Neural progenitor cell (in vitro differentiated cells): ENCODE measurements at regions not wholly inside any gene's neighbourhood (a gene's known extent, or its start where the extent isn't known, plus 50 kb on each side); places are given as distances from the start of the nearest gene placed in this dataset.

Experiments
- DNase-seq: peaks from one replicate; pipeline ENCODE4 v3.0.0-alpha.2; 2016; ENCODE audit warnings: low spot score
- H2AFZ ChIP-seq: fragments of 200-600 bp; sonication (generic); replicated peaks from 2 replicates; pipeline ENCODE4 v1.6.1; 2016; ENCODE audit warnings: antibody characterized with exemption
- H3F3A ChIP-seq: fragments of 200-600 bp; sonication (generic); 2 replicates; pipeline ENCODE4 v1.6.1; 2016; ENCODE audit warnings: antibody characterized with exemption, low read depth
- H3K27ac ChIP-seq: fragments of 200-600 bp; sonication (generic); 2 replicates; pipeline ENCODE4 v1.5.1; 2016; ENCODE audit warnings: mild to moderate bottlenecking
- H3K27me3 ChIP-seq: fragments of 200-600 bp; sonication (generic); 2 replicates; pipeline ENCODE4 v1.6.1; 2016; ENCODE audit warnings: mild to moderate bottlenecking, moderate library complexity
- H3K36me3 ChIP-seq: fragments of 200-600 bp; sonication (generic); 2 replicates; pipeline ENCODE4 v1.5.1; 2016
- H3K4me1 ChIP-seq: fragments of 200-600 bp; sonication (generic); 2 replicates; pipeline ENCODE4 v1.6.1; 2016; ENCODE audit warnings: mixed run types
- H3K4me2 ChIP-seq: fragments of 200-600 bp; sonication (generic); 2 replicates; pipeline ENCODE4 v1.6.1; 2016
- H3K4me3 ChIP-seq: fragments of 200-600 bp; sonication (generic); 2 replicates; pipeline ENCODE4 v1.5.1; 2016
- H3K79me2 ChIP-seq: fragments of 200-600 bp; sonication (generic); 2 replicates; pipeline ENCODE4 v1.6.1; 2016; ENCODE audit warnings: low read depth
- H3K9ac ChIP-seq: fragments of 200-600 bp; sonication (generic); 2 replicates; pipeline ENCODE4 v1.6.1; 2016
- H3K9me3 ChIP-seq: fragments of 200-600 bp; sonication (generic); 2 replicates; pipeline ENCODE4 v1.5.1; 2016; ENCODE audit warnings: low read depth
- H4K20me1 ChIP-seq: fragments of 200-600 bp; sonication (generic); 2 replicates; pipeline ENCODE4 v1.6.1; 2016; ENCODE audit warnings: low read depth
- H3K27ac Mint-ChIP-seq: 3 replicates; pipeline ENCODE4 v1.8.0; 2021; ENCODE audit warnings: mixed read lengths
- H3K27me3 Mint-ChIP-seq: 2 replicates; pipeline ENCODE4 v1.8.0; 2022; ENCODE audit warnings: low read depth, mild to moderate bottlenecking, inconsistent platforms, moderate library complexity, mixed read lengths; ENCODE audit not compliant: insufficient read depth
- H3K36me3 Mint-ChIP-seq: 3 replicates; pipeline ENCODE4 v1.8.0; 2021; ENCODE audit warnings: mixed read lengths
- H3K4me1 Mint-ChIP-seq: 3 replicates; pipeline ENCODE4 v1.8.0; 2021; ENCODE audit warnings: mixed read lengths
- H3K4me3 Mint-ChIP-seq: 3 replicates; pipeline ENCODE4 v1.8.0; 2021; ENCODE audit warnings: mild to moderate bottlenecking, moderate library complexity, mixed read lengths
- H3K9me3 Mint-ChIP-seq: 3 replicates; pipeline ENCODE4 v1.8.0; 2020; ENCODE audit warnings: mixed read lengths
- CTCF ChIP-seq: fragments of 200-600 bp; sonication (generic); IDR thresholded peaks from 2 replicates; pipeline ENCODE4 v1.5.1; 2017; ENCODE audit warnings: antibody characterized with exemption, mild to moderate bottlenecking
- EZH2 ChIP-seq: fragments of 200-600 bp; sonication (generic); IDR thresholded peaks from 2 replicates; pipeline ENCODE4 v1.6.1; 2017; ENCODE audit warnings: antibody characterized with exemption, mild to moderate bottlenecking, moderate library complexity
- EZH2phosphoT487 ChIP-seq: fragments of 200-600 bp; sonication (generic); IDR thresholded peaks from 2 replicates; pipeline ENCODE4 v1.6.1; 2017; ENCODE audit warnings: antibody characterized with exemption

- H3K27ac ChIP-seq = no peak overlapping the region
- Mint-ChIP-seq H3K9me3 (no peaks in the 10 kb centered on the region), H3K4me3 (no peak overlapping the region), H3K36me3 (no peaks in the 10 kb centered on the region), H3K27ac (no peak overlapping the region), H3K4me1 (no peaks in the 10 kb centered on the region), H3K27me3 (no peaks in the 10 kb centered on the region)
- no peak overlapping the region for H3K4me3 ChIP-seq
- H3K27me3 ChIP-seq = no peaks in the 10 kb centered on the region
- H3K4me2 ChIP-seq = no peak overlapping the region
- H3K4me1 ChIP-seq = no peaks in the 10 kb centered on the region
- H3K9me3 ChIP-seq = no peaks in the 10 kb centered on the region
- no peak for DNase-seq
- H3K9ac ChIP-seq = no peak overlapping the region
- TF ChIP-seq EZH2phosphoT487 (no peak), CTCF (no peak), EZH2 (no peak)
- H3F3A ChIP-seq = no peaks in the 10 kb centered on the region
- no peaks in the 10 kb centered on the region for H3K36me3 ChIP-seq
- H2AFZ ChIP-seq = no peak overlapping the region
- H3K79me2 ChIP-seq = no peaks in the 10 kb centered on the region
- no peaks in the 10 kb centered on the region for H4K20me1 ChIP-seq
These were observed 702.3 kb downstream of the SI start for GRCh38 chr3:164375995-164376394.

- no peaks in the 10 kb centered on the region for H3K36me3 Mint-ChIP-seq
- H3K27ac Mint-ChIP-seq = no peak overlapping the region
- no peak for TF ChIP-seq EZH2phosphoT487
- no peak for TF ChIP-seq CTCF
- TF ChIP-seq EZH2 = no peak
These were observed 702.8 kb downstream of the SI start for GRCh38 chr3:164375538-164375937.

DNA sequence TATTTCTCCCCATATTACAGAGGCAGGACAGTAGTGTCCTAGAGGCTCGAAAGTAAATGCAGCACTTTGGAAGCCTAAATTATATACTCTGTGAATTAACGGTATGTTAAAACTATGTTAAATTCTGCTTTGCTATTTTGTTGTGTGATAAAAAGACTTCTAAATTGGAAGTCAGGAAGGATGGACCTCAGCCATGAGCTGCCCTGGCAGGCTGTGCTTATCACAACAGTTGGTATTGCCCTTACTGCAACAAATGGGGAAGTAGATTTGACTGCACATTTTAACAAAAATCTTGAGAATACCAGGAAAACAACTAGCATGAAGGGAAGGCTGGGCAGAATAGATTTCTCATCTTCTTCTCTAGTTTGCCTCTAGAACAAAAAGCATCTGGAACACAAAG is 706.6 kb downstream of the SI start:
- Histone ChIP-seq H3K27ac (no peak overlapping the region), H3K9ac (no peak overlapping the region), H4K20me1 (no peaks in the 10 kb centered on the region), H3K36me3 (no peaks in the 10 kb centered on the region), H3K27me3 (no peaks in the 10 kb centered on the region), H3K79me2 (no peaks in the 10 kb centered on the region), H3K4me1 (no peaks in the 10 kb centered on the region), H3K4me3 (no peak overlapping the region), H2AFZ (no peak overlapping the region), H3K4me2 (no peak overlapping the region), H3K9me3 (no peaks in the 10 kb centered on the region), H3F3A (no peaks in the 10 kb centered on the region)
- H3K9me3 Mint-ChIP-seq = no peaks in the 10 kb centered on the region
- H3K27ac Mint-ChIP-seq = no peak overlapping the region
- H3K27me3 Mint-ChIP-seq = no peaks in the 10 kb centered on the region
- H3K4me3 Mint-ChIP-seq = no peak overlapping the region
- TF ChIP-seq EZH2phosphoT487 (no peak), CTCF (no peak), EZH2 (no peak)
- no peaks in the 10 kb centered on the region for H3K4me1 Mint-ChIP-seq
- no peaks in the 10 kb centered on the region for H3K36me3 Mint-ChIP-seq
- DNase-seq = no peak

More at GRCh38 chr3:164375538-164375937, 702.8 kb downstream of the SI start:
- H3K36me3 ChIP-seq = no peaks in the 10 kb centered on the region
- H3K9ac ChIP-seq = no peak overlapping the region
- H3K27me3 Mint-ChIP-seq = no peaks in the 10 kb centered on the region
- H3K4me1 Mint-ChIP-seq = no peaks in the 10 kb centered on the region
- H3K9me3 Mint-ChIP-seq = no peaks in the 10 kb centered on the region
- no peak for DNase-seq
- H4K20me1 ChIP-seq = no peaks in the 10 kb centered on the region
- H3K4me3 ChIP-seq = no peak overlapping the region
- H3K4me3 Mint-ChIP-seq = no peak overlapping the region
- H3K4me2 ChIP-seq = no peak overlapping the region
- no peaks in the 10 kb centered on the region for H3K27me3 ChIP-seq
- no peaks in the 10 kb centered on the region for H3K9me3 ChIP-seq
- no peaks in the 10 kb centered on the region for H3K4me1 ChIP-seq
- no peak overlapping the region for H3K27ac ChIP-seq
- H3K79me2 ChIP-seq = no peaks in the 10 kb centered on the region
- no peak overlapping the region for H2AFZ ChIP-seq
- no peaks in the 10 kb centered on the region for H3F3A ChIP-seq

DNA sequence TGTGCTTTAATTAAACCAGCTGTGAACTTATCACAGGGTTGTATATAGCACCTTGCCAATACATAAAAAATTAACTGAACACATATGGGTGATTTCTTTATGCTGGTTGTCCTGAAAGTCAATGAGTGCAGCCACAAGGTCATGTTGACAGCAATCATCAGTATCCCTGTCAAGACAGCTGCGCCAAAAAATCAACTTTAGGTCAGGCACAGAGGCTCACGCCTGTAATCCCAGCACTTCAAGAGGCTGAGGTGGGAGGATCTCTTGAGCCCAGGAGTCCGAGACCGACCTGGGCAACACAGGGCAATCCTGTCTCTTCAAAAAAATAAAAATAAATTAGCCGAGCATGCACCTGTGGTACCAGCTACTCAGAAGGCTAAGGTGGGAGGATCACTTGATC is 707.3 kb downstream of the SI start:
- no peaks in the 10 kb centered on the region for H3K36me3 ChIP-seq
- no peak overlapping the region for H3K4me2 ChIP-seq
- no peaks in the 10 kb centered on the region for H3K27me3 ChIP-seq
- H3K79me2 ChIP-seq = no peaks in the 10 kb centered on the region
- no peak overlapping the region for H3K27ac ChIP-seq
- no peak overlapping the region for H2AFZ ChIP-seq
- no peaks in the 10 kb centered on the region for H3K9me3 ChIP-seq
- Mint-ChIP-seq H3K27me3 (no peaks in the 10 kb centered on the region), H3K27ac (no peak overlapping the region), H3K36me3 (no peaks in the 10 kb centered on the region), H3K9me3 (no peaks in the 10 kb centered on the region), H3K4me3 (no peak overlapping the region), H3K4me1 (no peaks in the 10 kb centered on the region)
- H3K4me3 ChIP-seq = no peak overlapping the region
- no peaks in the 10 kb centered on the region for H3F3A ChIP-seq
- no peak for DNase-seq
- TF ChIP-seq EZH2 (no peak), EZH2phosphoT487 (no peak), CTCF (no peak)
- H3K4me1 ChIP-seq = no peaks in the 10 kb centered on the region
- H4K20me1 ChIP-seq = no peaks in the 10 kb centered on the region
- no peak overlapping the region for H3K9ac ChIP-seq
